ENCODE measurements at regions not wholly inside any gene's neighbourhood (a gene's known extent, or its start where the extent isn't known, plus 50 kb on each side); places are given as distances from the start of the nearest gene placed in this dataset.
"Not testable (repeated sequence)": the region's sequence is repeated elsewhere in the genome, so short reads cannot be mapped to it uniquely, and the experiment has no call there.

DNA sequence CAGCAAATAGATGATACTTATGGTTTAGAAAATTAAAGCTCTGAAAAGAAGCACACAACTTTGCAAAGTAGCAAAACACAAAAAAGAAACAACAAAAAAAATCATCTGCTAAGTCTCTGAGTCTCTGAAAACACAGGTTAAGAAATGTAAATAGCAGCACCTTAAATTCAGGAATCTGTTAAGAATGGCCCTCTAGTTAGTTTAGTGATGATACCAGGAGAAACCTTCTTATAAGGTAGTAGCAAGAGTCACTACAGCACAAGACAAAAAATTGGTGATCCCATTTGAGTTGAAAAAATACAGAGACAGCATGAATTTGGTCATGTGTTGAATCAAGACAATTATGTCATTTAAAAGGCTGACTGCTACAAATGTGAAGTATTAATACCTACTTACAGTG lies 308.2 kb upstream of the ADGRL3 start:
- intact Hi-C loops (cut with DNase I): no loop called here
- ATAC-seq: no peak

DNA sequence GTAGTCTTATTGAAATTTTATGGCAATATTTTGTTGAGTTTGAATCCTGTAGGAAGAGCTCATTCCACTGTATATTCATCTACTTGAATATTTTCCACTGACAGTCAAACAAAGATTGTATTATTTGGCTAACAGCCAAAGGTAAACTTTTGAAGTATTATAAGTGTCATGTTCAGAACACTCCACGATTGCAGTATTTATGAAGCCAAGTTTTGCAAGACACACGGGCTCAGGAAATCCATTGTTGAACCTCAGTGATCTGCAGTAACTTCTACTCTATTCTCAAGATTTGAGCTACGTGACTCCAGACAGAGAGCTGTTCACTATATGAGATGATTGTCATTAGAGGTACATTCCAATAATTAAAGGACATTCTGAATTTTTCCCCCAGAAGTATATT lies 302.7 kb upstream of the ADGRL3 start:
- ATAC-seq (no peak), DNase-seq (ENCODE audit: low spot score) (no peak)
- intact Hi-C loops (cut with DNase I): no loop called here

More for the DNA sequence above, 308.2 kb upstream of the ADGRL3 start:
- no peak for DNase-seq (ENCODE audit: low spot score)

- intact Hi-C loops (cut with DNase I): no loop called here
- ATAC-seq: no peak
- DNase-seq (ENCODE audit: low spot score): no peak
Measured at GRCh38 chr4:60905162-60905561, 295.0 kb upstream of the ADGRL3 start.

DNA sequence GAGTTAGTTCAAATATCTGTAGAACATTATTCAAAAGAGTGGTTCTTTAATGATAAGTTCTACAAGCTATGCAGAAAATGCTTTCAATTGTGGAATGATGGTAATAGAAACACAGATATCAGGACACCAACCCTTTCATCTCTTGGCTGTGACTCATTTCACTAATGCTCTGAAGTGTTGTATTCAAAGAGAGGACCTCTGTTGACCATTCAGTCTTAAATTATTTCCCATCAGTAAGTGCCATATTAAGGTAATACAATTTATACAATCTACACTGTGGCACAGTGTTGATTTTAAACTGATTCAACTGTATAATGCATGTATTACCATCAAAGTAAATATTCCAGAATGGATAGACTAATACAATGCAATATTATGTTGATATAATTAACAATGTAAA lies 289.0 kb upstream of the ADGRL3 start:
- no peak for ATAC-seq
- intact Hi-C loops (cut with DNase I): no loop called here
- no peak for DNase-seq (ENCODE audit: low spot score)

GRCh38 chr4:60913002-60913401 lies 287.1 kb upstream of the ADGRL3 start:
- DNase-seq (ENCODE audit: low spot score) (no peak), ATAC-seq (no peak)
- intact Hi-C loops (cut with DNase I): no loop called here

DNA sequence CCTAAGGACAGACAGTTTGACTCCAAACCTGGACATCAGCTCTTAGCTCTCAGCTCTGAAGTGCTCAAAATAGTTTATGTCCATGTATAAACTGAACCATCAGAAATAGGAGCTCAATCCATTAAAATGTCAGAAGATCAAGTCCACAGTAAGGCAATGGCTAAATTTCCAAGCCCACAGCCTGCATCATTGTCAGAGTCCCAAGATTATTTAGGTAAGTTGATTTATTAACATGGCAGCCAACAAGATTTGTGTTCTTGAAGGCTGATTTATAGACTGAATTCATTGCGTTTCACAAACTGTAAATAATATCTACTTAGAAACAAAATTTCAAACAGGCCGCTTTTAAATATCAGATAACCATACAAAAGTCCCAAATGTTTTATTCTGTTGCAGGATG lies 286.5 kb upstream of the ADGRL3 start:
- DNase-seq (ENCODE audit: low spot score): no peak
- intact Hi-C loops (cut with DNase I): no loop called here
- no peak for ATAC-seq

DNA sequence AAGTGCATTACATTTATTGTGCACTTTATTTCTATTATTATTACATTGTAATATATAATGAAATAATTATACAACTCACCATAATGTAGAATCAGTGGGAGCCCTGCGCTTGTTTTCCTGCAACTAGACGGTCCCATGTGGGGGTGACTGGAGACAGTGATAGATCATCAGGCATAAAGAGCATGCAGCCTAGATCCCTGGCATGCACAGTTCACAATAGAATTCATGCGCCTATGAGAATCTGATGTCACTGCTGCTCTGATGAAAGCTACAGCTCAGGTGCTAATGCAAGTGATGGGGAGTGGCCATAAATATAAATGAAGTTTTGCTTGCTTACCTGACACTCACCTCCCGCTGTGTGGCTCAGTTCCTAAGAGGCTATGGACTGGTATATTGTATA lies 278.4 kb upstream of the ADGRL3 start:
- ATAC-seq; intact Hi-C loops (cut with DNase I); DNase-seq (ENCODE audit: low spot score): not testable (repeated sequence)

DNA sequence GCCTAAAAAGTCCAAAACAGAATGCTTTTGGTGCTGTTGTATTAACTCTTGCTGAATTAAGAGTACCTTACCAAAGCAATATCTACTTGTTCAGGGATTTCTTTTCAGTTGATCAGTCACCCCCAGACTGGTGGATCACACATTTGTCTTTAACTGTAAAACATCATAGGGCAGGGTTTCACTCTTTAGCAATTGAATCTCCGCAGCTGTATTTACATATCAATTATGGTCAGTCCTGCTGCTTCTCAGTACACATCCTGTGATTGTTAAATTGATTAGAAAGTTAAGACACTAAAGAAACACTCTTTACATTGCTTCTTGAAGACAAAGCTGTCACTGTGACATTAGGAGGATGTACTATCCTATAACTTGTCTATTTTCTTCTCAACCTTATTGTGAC lies 277.1 kb upstream of the ADGRL3 start:
- ATAC-seq (no peak), DNase-seq (ENCODE audit: low spot score) (no peak)
- intact Hi-C loops (cut with DNase I): no loop called here

DNA sequence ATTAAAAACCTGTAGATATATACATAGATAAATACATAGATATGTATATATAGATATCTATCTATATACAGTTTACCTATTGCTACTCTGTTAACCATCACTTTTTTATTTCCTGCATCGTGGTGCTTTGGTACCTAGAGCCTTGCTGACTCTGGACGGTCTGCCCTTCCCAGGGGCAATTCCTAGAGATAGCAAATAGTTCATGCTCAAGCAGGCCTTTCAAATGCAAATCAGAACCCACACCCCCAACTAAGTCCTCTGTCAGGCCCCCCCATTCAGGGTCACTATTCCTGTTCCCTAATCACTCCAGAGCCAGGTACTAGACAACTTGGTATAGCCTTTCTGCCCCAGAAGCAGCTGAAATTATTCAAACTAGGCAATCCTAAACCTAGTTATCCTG lies 273.5 kb upstream of the ADGRL3 start:
- no peak for ATAC-seq
- intact Hi-C loops (cut with DNase I): no loop called here
- DNase-seq (ENCODE audit: low spot score): no peak

DNA sequence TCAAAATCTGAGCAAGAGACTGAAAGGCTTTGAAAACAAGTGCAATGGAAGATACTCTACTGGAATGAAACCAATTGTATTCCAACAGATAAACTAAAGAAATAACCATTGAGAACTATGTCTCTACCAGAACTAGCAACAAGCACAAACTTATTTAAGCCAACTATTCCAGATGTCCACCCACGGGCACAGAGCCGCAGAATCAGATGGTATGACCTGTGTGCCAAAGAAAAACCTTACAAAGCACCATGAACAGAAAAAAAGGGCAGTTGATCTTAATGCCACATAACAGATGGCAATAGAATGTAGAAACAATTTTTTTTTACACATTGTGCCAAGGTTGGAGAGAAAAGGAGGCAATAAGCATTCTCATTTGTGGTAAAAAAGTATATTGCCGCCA lies 269.3 kb upstream of the ADGRL3 start:
- no peak for DNase-seq (ENCODE audit: low spot score)
- intact Hi-C loops (cut with DNase I): no loop called here
- no peak for ATAC-seq

- ATAC-seq (no peak), DNase-seq (ENCODE audit: low spot score) (no peak)
- intact Hi-C loops (cut with DNase I): no loop called here
Measured at GRCh38 chr4:60934566-60935295, 265.4 kb upstream of the ADGRL3 start.

DNA sequence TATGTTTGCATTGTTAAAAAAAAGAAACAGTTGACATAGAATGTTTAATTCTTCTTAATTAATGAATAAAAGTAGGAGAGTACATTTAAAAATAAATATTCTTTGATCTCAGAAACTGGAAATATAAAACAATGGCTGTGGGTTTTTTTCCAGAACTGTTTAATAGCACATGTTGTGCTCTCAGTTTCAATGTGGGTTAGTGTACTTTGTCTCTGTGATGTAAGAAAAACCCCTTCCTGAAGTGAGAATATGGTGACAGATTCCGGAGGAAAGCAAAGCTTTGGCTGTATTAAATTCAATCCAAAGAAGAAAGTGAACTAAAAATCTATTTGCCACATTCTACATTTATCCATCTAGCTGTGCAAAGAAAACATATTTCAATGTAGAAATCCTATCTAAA lies 261.9 kb upstream of the ADGRL3 start:
- DNase-seq (ENCODE audit: low spot score): no peak
- intact Hi-C loops (cut with DNase I): no loop called here
- no peak for ATAC-seq

DNA sequence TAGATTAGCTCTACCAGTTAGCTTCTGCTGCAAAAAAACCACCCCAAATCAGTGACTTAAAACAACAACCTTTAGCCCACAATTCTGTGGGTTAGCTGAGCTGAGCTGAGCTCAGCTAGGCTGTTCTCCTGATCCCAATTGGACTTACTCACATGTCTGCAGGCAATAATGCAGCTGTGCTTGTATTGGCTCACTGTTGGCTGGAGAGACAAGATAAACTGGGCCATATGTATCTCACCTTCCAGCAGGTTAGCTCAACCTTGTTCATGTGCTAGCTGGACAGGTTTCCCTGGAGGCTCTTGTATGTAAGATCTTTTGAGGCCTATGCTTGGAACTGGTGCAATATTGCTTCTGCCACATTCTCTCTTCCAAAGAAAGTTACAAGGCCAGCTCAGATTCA lies 261.5 kb upstream of the ADGRL3 start:
- DNase-seq (ENCODE audit: low spot score): no peak
- ATAC-seq: no peak
- intact Hi-C loops (cut with DNase I): no loop called here

GRCh38 chr4:60944060-60944459 lies 256.1 kb upstream of the ADGRL3 start:
- intact Hi-C loops (cut with DNase I): no loop called here
- DNase-seq (ENCODE audit: low spot score) (no peak), ATAC-seq (no peak)

- intact Hi-C loops (cut with DNase I): no loop called here
- DNase-seq (ENCODE audit: low spot score): no peak
- ATAC-seq: no peak
Measured at GRCh38 chr4:60945641-60946040, 254.5 kb upstream of the ADGRL3 start.

DNA sequence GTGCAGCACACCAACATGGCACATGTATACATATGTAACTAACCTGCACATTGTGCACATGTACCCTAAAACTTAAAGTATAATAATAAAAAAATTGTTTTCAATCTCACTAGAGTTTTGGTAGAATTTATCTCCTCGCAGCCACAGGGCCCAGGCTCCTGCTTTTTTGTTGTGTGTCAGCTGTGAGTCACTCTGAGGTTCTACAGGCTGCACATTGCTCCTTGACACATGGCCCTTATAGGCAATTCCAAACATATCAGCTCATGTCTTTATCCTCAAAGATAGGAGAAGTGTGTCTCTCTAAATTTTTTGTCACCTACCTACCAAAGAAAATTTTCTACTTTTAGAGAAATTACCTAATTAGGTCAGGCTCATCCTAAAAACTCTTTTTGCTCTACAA lies 252.1 kb upstream of the ADGRL3 start:
- ATAC-seq: no peak
- DNase-seq (ENCODE audit: low spot score): no peak
- intact Hi-C loops (cut with DNase I): no loop called here

DNA sequence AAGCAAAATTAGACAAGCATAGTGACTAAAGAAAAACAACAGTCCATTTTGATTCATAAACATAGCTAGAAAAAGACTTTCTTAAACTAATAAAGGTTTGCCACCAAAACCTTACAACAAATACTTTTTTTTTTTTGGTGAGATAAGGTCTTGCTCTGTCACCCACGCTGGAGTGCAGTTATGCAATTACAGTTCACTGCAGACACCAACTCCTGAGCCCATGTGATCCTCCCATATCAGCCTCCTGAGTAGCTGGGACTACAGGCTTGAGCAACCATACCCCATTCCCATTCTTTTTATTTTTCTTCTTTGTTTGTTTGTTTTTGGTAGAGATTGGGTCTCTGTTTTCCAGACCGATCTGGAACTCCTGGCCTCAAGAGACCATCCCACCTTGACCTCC lies 247.2 kb upstream of the ADGRL3 start:
- intact Hi-C loops (cut with DNase I): no loop called here
- no peak for DNase-seq (ENCODE audit: low spot score)
- no peak for ATAC-seq

DNA sequence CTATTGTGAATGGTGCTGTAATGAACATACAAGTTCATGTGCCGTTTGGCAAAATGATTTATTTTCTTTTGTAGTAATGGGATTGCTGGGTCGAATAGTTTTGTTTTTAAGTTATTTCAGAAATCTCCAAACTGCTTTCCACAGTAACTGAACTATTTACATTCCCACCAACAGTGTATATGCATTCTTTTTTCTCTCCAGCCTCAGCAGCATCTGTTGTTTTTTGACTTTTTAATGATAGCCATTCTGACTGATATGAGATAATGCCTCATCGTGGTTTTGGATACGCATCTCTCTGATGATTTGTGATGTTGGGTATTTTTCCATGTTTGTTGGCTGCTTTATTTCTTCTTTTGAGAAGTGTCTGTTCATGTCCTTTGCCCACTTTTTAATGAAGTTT lies 246.3 kb upstream of the ADGRL3 start:
- intact Hi-C loops (cut with DNase I): no loop called here
- no peak for DNase-seq (ENCODE audit: low spot score)
- ATAC-seq: no peak

GRCh38 chr4:60962286-60962685 lies 237.8 kb upstream of the ADGRL3 start:
- no peak for DNase-seq (ENCODE audit: low spot score)
- ATAC-seq: no peak
- intact Hi-C loops (cut with DNase I): no loop called here

- ATAC-seq: no peak
- intact Hi-C loops (cut with DNase I): no loop called here
- DNase-seq (ENCODE audit: low spot score): no peak
Measured at GRCh38 chr4:60981534-60981933, 218.6 kb upstream of the ADGRL3 start.

DNA sequence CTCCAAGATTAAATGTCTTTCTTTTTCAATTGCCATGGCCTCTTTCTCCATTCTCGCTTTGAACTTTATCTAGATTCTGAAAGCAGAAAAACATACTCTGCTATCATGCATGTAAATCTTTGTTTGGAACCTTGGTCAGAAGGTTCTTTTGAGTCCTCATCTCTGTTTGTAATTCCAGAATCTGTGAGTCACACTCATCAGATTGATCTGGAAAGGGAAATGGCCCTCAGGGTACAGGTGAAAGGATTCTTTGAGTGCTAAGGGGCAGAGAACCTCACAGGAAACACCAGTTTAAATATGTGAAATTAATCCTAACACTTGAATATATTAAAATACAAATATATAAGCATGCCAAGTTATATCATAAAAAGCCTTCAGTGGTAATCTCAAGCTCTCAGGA lies 211.0 kb upstream of the ADGRL3 start:
- no peak for ATAC-seq
- intact Hi-C loops (cut with DNase I): no loop called here
- DNase-seq (ENCODE audit: low spot score): no peak

DNA sequence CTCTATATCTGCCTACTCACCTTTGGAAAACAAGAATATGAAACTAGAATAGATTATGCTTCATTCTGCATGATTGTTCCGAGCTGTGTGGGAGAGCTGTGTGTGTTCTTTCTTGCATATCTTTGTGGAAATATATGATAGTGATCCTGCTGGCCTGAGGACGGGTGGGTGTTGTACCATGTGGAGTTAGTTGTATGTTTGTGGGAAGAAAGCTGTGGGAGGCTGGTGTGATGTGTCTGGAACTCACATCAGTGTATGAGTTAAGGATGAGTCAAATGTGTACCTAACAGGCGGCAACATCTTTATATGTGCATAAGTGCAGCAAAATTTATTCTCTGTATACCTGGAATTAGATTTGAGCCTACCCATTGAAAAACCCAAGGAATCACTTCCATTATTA lies 208.1 kb upstream of the ADGRL3 start:
- no peak for DNase-seq (ENCODE audit: low spot score)
- intact Hi-C loops (cut with DNase I): no loop called here
- no peak for ATAC-seq
